Breast epithelium (tissue), 3 donors: ENCODE measurements at regions not wholly inside any gene's neighbourhood (a gene's known extent, or its start where the extent isn't known, plus 50 kb on each side); places are given as distances from the start of the nearest gene placed in this dataset.

Source experiments
- POLR2A ChIP-seq: fragments of 450-650 bp; IDR thresholded peaks from one replicate; pipeline ENCODE4 v1.6.1; 2016; ENCODE audit warnings: antibody characterized with exemption, mild to moderate bottlenecking, moderate library complexity
- POLR2AphosphoS5 ChIP-seq, 3 donors: sonication (generic); formaldehyde crosslinking; IDR thresholded peaks; one replicate each; pipeline ENCODE4 v1.6.1; 2017; ENCODE audit warnings: antibody characterized with exemption in 3 of 3
- TF ChIP-seq, protein P1 (sequence below), 3 donors: fragments of 450-650 bp; IDR thresholded peaks; one replicate each; pipeline ENCODE4 v1.5.1; 2016 to 2017; ENCODE audit warnings: antibody characterized with exemption in 3 of 3, mild to moderate bottlenecking in 3 of 3, moderate library complexity in 3 of 3

- TF ChIP-seq, protein P1, sequence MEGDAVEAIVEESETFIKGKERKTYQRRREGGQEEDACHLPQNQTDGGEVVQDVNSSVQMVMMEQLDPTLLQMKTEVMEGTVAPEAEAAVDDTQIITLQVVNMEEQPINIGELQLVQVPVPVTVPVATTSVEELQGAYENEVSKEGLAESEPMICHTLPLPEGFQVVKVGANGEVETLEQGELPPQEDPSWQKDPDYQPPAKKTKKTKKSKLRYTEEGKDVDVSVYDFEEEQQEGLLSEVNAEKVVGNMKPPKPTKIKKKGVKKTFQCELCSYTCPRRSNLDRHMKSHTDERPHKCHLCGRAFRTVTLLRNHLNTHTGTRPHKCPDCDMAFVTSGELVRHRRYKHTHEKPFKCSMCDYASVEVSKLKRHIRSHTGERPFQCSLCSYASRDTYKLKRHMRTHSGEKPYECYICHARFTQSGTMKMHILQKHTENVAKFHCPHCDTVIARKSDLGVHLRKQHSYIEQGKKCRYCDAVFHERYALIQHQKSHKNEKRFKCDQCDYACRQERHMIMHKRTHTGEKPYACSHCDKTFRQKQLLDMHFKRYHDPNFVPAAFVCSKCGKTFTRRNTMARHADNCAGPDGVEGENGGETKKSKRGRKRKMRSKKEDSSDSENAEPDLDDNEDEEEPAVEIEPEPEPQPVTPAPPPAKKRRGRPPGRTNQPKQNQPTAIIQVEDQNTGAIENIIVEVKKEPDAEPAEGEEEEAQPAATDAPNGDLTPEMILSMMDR (IDR thresholded peaks at IDR 0.05), result no peak
- TF ChIP-seq POLR2AphosphoS5 (IDR thresholded peaks at IDR 0.05), result no peak
- TF ChIP-seq POLR2A, result no peak
Measured at GRCh38 chr15:46723308-46723707, 994.0 kb upstream of the SEMA6D start.
